HepG2 (cell line): ENCODE measurements at regions not wholly inside any gene's neighbourhood (a gene's known extent, or its start where the extent isn't known, plus 50 kb on each side); places are given as distances from the start of the nearest gene placed in this dataset.

Experiments used
- ATAC-seq: fragments of 200-7000 bp; cut with Tn5 transposase; 3 replicates; pipeline ENCODE4 v1.9.1; 2020; ENCODE audit warnings: mild to moderate bottlenecking, moderate library complexity
- BruUV-seq: library from RNA; stranded (reverse); fragments of 400-500 nt; replicated peaks from 2 replicates; lab custom pipeline; 2021; lab: Mats Ljungman, UMichigan
- CTCF ChIA-PET: fragments of 300-600 bp; formaldehyde crosslinking; extraction: SDS; loops from one replicate; lab custom pipeline; 2021; ENCODE audit warnings: low total read pairs, inconsistent platforms, low intra/inter-chr PET ratio; lab: Yijun Ruan, JAX
- POLR2A ChIA-PET: fragments of 350-600 bp; sonication (Branson Sonifier 250); formaldehyde crosslinking; loops from one replicate; lab custom pipeline; 2020; ENCODE audit warnings: antibody characterized with exemption, inconsistent platforms; lab: Yijun Ruan, JAX
- DNase-seq: peaks from one replicate; pipeline ENCODE4 v3.0.0-alpha.2; 2015; ENCODE audit warnings: low spot score
- FAIRE-seq: peaks from 3 replicates; lab custom pipeline; 2011; peaks lifted over from hg19 to GRCh38; lab: Jason Lieb, UNC
- H2AFZ ChIP-seq: one replicate; pipeline ENCODE4 v1.6.1; 2011; ENCODE audit warnings: low read length, inconsistent platforms
- H3K27ac ChIP-seq: fragments of 300-600 bp; 3 replicates; pipeline ENCODE4 v1.8.0; 2011; ENCODE audit warnings: mixed run types, mild to moderate bottlenecking, mixed read lengths, low read length, inconsistent platforms; ENCODE audit not compliant: insufficient read depth; ENCODE audit errors: extremely low read length
- H3K27me3 ChIP-seq, 2 experiments: fragments of 200-600 bp in 1 of 2; 2 replicates in 1 of 2; 3 replicates in 1 of 2; pipeline versions ENCODE4 v1.6.0 to v1.8.0; 2011; ENCODE audit warnings: low read length in 2 of 2, mild to moderate bottlenecking in 2 of 2, moderate library complexity in 2 of 2, inconsistent platforms in 1 of 2; ENCODE audit not compliant: insufficient read depth in 2 of 2, control insufficient read depth in 1 of 2
- H3K36me3 ChIP-seq, 2 experiments: fragments of 200-600 bp in 1 of 2; replicated peaks in 1 of 2; 2 replicates in 1 of 2; 3 replicates in 1 of 2; pipeline versions ENCODE4 v1.5.1 to v1.8.0; 2011; ENCODE audit warnings: low read length in 2 of 2, inconsistent platforms in 1 of 2; ENCODE audit not compliant: insufficient read depth in 2 of 2, control insufficient read depth in 1 of 2
- H3K4me1 ChIP-seq: 2 replicates; pipeline ENCODE4 v1.5.1; 2012; ENCODE audit warnings: low read length, inconsistent platforms; ENCODE audit not compliant: insufficient read depth
- H3K4me2 ChIP-seq: 2 replicates; pipeline ENCODE4 v1.6.0; 2011; ENCODE audit warnings: low read depth, low read length, inconsistent platforms
- H3K4me3 ChIP-seq, 3 experiments: fragments of 200-600 bp in 1 of 3; sonication (generic), shearing (Covaris generic) in 1 of 3; replicated peaks in 1 of 3; 2 replicates each; pipeline ENCODE4 v1.5.1; 2011 to 2016; ENCODE audit warnings: low read length in 3 of 3, inconsistent platforms in 2 of 3, low read depth in 2 of 3, mild to moderate bottlenecking in 2 of 3, control low read depth in 1 of 3, mixed read lengths in 1 of 3; ENCODE audit not compliant: insufficient read depth in 1 of 3
- H3K79me2 ChIP-seq: one replicate; pipeline ENCODE4 v1.6.1; 2011; ENCODE audit warnings: low read length, inconsistent platforms; ENCODE audit not compliant: insufficient read depth
- H3K9ac ChIP-seq: 2 replicates; pipeline ENCODE4 v1.6.0; 2011; ENCODE audit warnings: mild to moderate bottlenecking, low read depth, low read length, inconsistent platforms; ENCODE audit not compliant: insufficient read depth
- H3K9me3 ChIP-seq: 2 replicates; pipeline ENCODE4 v1.5.1; 2012; ENCODE audit warnings: mild to moderate bottlenecking, low read length
- H4K20me1 ChIP-seq: 2 replicates; pipeline ENCODE4 v1.6.0; 2011; ENCODE audit warnings: inconsistent platforms, mild to moderate bottlenecking, low read length, moderate library complexity; ENCODE audit not compliant: insufficient read depth
- BRD4 ChIP-seq: sonication (generic); formaldehyde crosslinking; IDR thresholded peaks from 2 replicates; pipeline ENCODE4 v1.4.0; 2020; ENCODE audit warnings: missing genetic modification reagents
- CBX1 ChIP-seq: IDR thresholded peaks from one replicate; pipeline ENCODE4 v1.6.1; 2016; ENCODE audit warnings: antibody characterized with exemption, low read depth
- ETV6 ChIP-seq: sonication (generic); formaldehyde crosslinking; conservative IDR thresholded peaks from 2 replicates; pipeline ENCODE4 v1.4.0; 2020; ENCODE audit warnings: missing genetic modification reagents
- FOXA3 ChIP-seq: IDR thresholded peaks from 2 replicates; pipeline ENCODE4 v1.6.1; 2016; ENCODE audit warnings: missing genetic modification reagents, missing compliant biosample characterization
- HMG20A ChIP-seq: IDR thresholded peaks from 2 replicates; pipeline ENCODE4 v1.6.1; 2016; ENCODE audit warnings: borderline replicate concordance
- KDM2A ChIP-seq: sonication (generic); formaldehyde crosslinking; IDR thresholded peaks from 2 replicates; pipeline ENCODE4 v1.4.0; 2020; ENCODE audit warnings: low read depth, missing genetic modification reagents, borderline replicate concordance
- KLF16 ChIP-seq, 2 experiments: sonication (generic) in 1 of 2; formaldehyde crosslinking in 1 of 2; IDR thresholded peaks; 2 replicates each; pipeline versions ENCODE4 v1.6.1 to v1.8.0; 2016 to 2023; ENCODE audit warnings: missing genetic modification reagents in 2 of 2, missing compliant biosample characterization in 1 of 2
- KLF9 ChIP-seq: IDR thresholded peaks from 2 replicates; pipeline ENCODE4 v1.6.1; 2016; ENCODE audit warnings: low read depth
- MAX ChIP-seq: IDR thresholded peaks from 2 replicates; pipeline ENCODE4 v1.6.1; 2012; ENCODE audit warnings: inconsistent platforms
- NFYB ChIP-seq: sonication (generic); formaldehyde crosslinking; IDR thresholded peaks from 2 replicates; pipeline ENCODE4 v1.4.0; 2020; ENCODE audit warnings: missing genetic modification reagents
- PBX3 ChIP-seq: sonication (generic); formaldehyde crosslinking; IDR thresholded peaks from 2 replicates; pipeline ENCODE4 v1.8.1; 2023; ENCODE audit warnings: missing genetic modification reagents, inconsistent platforms, borderline replicate concordance
- REXO4 ChIP-seq: sonication (generic); formaldehyde crosslinking; IDR thresholded peaks from 2 replicates; pipeline ENCODE4 v1.8.0; 2022; ENCODE audit warnings: missing genetic modification reagents, mild to moderate bottlenecking, borderline replicate concordance
- YY1 ChIP-seq: IDR thresholded peaks from 2 replicates; pipeline ENCODE4 v1.6.1; 2011; ENCODE audit warnings: low read length, low read depth, moderate library complexity, mild to moderate bottlenecking; ENCODE audit not compliant: insufficient read depth, insufficient replicate concordance
- ZFP62 ChIP-seq: sonication (generic); formaldehyde crosslinking; IDR thresholded peaks from 2 replicates; pipeline ENCODE4 v1.4.0; 2020; ENCODE audit warnings: missing genetic modification reagents
- ZNF275 ChIP-seq: sonication (generic); formaldehyde crosslinking; IDR thresholded peaks from 2 replicates; pipeline ENCODE4 v1.8.0; 2022; ENCODE audit warnings: missing genetic modification reagents, mild to moderate bottlenecking, inconsistent platforms, borderline replicate concordance
- ZNF512B ChIP-seq: sonication (generic); formaldehyde crosslinking; IDR thresholded peaks from 2 replicates; pipeline ENCODE4 v1.5.1; 2020; ENCODE audit warnings: missing genetic modification reagents, mild to moderate bottlenecking, borderline replicate concordance
- ZNF556 ChIP-seq: sonication (generic); formaldehyde crosslinking; IDR thresholded peaks from 2 replicates; pipeline ENCODE4 v1.4.0; 2020; ENCODE audit warnings: mild to moderate bottlenecking, missing genetic modification reagents, borderline replicate concordance
- ZNF580 ChIP-seq: IDR thresholded peaks from 2 replicates; pipeline ENCODE4 v1.6.1; 2016; ENCODE audit warnings: low read depth, borderline replicate concordance
- ZNF713 ChIP-seq: sonication (generic); formaldehyde crosslinking; IDR thresholded peaks from 2 replicates; pipeline ENCODE4 v1.4.0; 2020; ENCODE audit warnings: mild to moderate bottlenecking, missing genetic modification reagents
- ZNF776 ChIP-seq: sonication (generic); formaldehyde crosslinking; IDR thresholded peaks from 2 replicates; pipeline ENCODE4 v1.4.0; 2020; ENCODE audit warnings: mild to moderate bottlenecking, missing genetic modification reagents
- WGBS: methylation state at CpG from one replicate; pipeline ENCODE4 v1.1.6; 2017; ENCODE audit warnings: low lambda C conversion rate; 5-methylcytosine and 5-hydroxymethylcytosine counted together
- in situ Hi-C: cut with HindIII; loops from 2 replicates; pipeline ENCODE4 v1.10.0; 2017; ENCODE audit warnings: low pct_unique_long_range_greater_than_20kb; ENCODE audit not compliant: extremely low pct_ligation_motif_present
- intact Hi-C: fragments of 100-400 bp; cut with micrococcal nuclease; formaldehyde crosslinking; loops from one replicate; pipeline ENCODE4 v1.10.0; 2022; ENCODE audit not compliant: unreplicated experiment

GRCh38 chr5:105462377-105462776, 1899.8 kb upstream of the NUDT12 start (continued):
- no peak for TF ChIP-seq ETV6 (CRISPR knock-in tag)
- no peak for TF ChIP-seq PBX3 (CRISPR knock-in tag)
- no peak for TF ChIP-seq REXO4 (CRISPR knock-in tag)
- TF ChIP-seq FOXA3 (CRISPR knock-in tag), result no peak
- TF ChIP-seq ZNF713, result no peak

- ATAC-seq (no peak), FAIRE-seq (no peak), DNase-seq (no peak)
- Histone ChIP-seq H3K27me3 (no peaks in the 10 kb centered on the region), H3K9ac (no peak overlapping the region), H3K9me3 (peaks cover 38% of the 10 kb centered on the region), H3K4me1 (no peaks in the 10 kb centered on the region), H4K20me1 (no peaks in the 10 kb centered on the region), H2AFZ (no peak overlapping the region), H3K27ac (no peak overlapping the region), H3K79me2 (no peaks in the 10 kb centered on the region), H3K36me3 (no peaks in the 10 kb centered on the region), H3K4me2 (no peak overlapping the region), H3K4me3 (no peak overlapping the region)
- ChIA-PET CTCF (no interaction called here), POLR2A (no interaction called here)
- intact Hi-C loops, result no loop called here
- in situ Hi-C loops, result no loop called here
- no TSS peak for BruUV-seq
- 62% methylated on average over 4 of the region's 4 CpGs for WGBS
- TF ChIP-seq ZNF512B (CRISPR knock-in tag), result no peak
- TF ChIP-seq BRD4, result no peak
- no peak for TF ChIP-seq CBX1
- TF ChIP-seq ZFP62 (CRISPR knock-in tag), result no peak
- TF ChIP-seq KLF9 (CRISPR knock-in tag), result no peak
- TF ChIP-seq ZNF776 (CRISPR knock-in tag), result no peak
- TF ChIP-seq ZNF556 (CRISPR knock-in tag), result no peak
- no peak for TF ChIP-seq KLF16 (CRISPR knock-in tag; IDR thresholded peaks at IDR 0.05)
- TF ChIP-seq NFYB (CRISPR knock-in tag), result no peak
- TF ChIP-seq MAX, result no peak
- no peak for TF ChIP-seq ZNF275 (CRISPR knock-in tag)
- no peak for TF ChIP-seq HMG20A (CRISPR knock-in tag)
- TF ChIP-seq KDM2A (CRISPR knock-in tag), result no peak
- no peak for TF ChIP-seq YY1
- TF ChIP-seq ZNF580, result no peak
Measured at GRCh38 chr5:105460721-105461120, 1898.1 kb upstream of the NUDT12 start.
